GM12865 (cell line): ENCODE measurements at regions not wholly inside any gene's neighbourhood (a gene's known extent, or its start where the extent isn't known, plus 50 kb on each side); places are given as distances from the start of the nearest gene placed in this dataset.

Source experiments
- DNase-seq: peaks from one replicate; pipeline ENCODE4 v3.0.0; 2010; ENCODE audit warnings: low read depth
- H3K4me3 ChIP-seq: 2 replicates; pipeline ENCODE4 v1.5.1; 2011; ENCODE audit warnings: mild to moderate bottlenecking, low read depth, low read length, control low read depth
- TF ChIP-seq, protein P1 (sequence below): IDR thresholded peaks from 2 replicates; pipeline ENCODE4 v1.5.1; 2011; ENCODE audit warnings: low read length, control low read depth, low read depth, inconsistent platforms; ENCODE audit not compliant: insufficient read depth; ENCODE audit errors: missing control alignments

- TF ChIP-seq, protein P1, sequence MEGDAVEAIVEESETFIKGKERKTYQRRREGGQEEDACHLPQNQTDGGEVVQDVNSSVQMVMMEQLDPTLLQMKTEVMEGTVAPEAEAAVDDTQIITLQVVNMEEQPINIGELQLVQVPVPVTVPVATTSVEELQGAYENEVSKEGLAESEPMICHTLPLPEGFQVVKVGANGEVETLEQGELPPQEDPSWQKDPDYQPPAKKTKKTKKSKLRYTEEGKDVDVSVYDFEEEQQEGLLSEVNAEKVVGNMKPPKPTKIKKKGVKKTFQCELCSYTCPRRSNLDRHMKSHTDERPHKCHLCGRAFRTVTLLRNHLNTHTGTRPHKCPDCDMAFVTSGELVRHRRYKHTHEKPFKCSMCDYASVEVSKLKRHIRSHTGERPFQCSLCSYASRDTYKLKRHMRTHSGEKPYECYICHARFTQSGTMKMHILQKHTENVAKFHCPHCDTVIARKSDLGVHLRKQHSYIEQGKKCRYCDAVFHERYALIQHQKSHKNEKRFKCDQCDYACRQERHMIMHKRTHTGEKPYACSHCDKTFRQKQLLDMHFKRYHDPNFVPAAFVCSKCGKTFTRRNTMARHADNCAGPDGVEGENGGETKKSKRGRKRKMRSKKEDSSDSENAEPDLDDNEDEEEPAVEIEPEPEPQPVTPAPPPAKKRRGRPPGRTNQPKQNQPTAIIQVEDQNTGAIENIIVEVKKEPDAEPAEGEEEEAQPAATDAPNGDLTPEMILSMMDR = no peak
- no peak overlapping the region for H3K4me3 ChIP-seq
- DNase-seq = no peak
Observed at GRCh38 chr1:93815366-93816110, 63.5 kb downstream of the DNTTIP2 start.

GRCh38 chr1:93814795-93815340 lies 64.1 kb downstream of the DNTTIP2 start:
- no peak for DNase-seq
- TF ChIP-seq, protein P1 = no peak
- no peak overlapping the region for H3K4me3 ChIP-seq

DNA sequence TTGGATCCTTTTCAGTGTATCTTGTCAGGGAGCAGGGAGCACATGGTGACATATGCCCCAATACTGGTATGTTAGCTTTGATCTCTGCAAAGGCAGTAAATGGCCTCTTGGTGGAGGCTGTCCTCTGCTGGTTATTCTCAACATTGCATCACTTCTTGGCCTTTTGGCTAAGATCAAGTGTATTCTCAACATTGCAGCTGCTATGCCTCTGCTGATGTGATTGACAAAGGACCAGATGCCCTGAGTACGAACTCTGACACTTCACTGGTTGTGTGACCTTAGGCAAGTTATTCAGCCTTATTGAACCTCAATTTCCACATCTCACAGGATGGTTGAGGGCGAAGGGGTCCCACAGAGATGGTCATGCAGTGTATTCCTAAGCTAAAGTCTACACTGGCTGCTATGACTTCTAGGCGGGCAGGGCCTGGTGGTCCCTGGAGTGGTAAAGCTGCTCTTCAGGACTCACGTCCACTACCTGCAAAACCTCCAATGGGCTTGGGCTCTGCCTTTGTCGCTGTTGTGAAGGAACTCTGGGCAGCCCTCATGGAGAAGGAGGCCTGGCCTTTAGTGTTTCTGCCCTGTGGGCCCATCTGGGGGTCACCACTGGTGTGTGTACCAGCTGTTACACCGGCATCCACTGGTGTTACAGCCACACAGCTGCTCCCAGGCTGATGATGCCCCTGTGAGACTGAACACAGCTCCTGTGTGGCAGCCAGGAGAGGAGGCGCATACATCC lies 64.8 kb downstream of the DNTTIP2 start:
- no peak overlapping the region for H3K4me3 ChIP-seq
- TF ChIP-seq, protein P1 = peak; percentile 99
- DNase-seq = peak; percentile 81

GRCh38 chr1:93813076-93813475 lies 65.9 kb downstream of the DNTTIP2 start:
- DNase-seq = no peak
- TF ChIP-seq, protein P1 = no peak
- no peak overlapping the region for H3K4me3 ChIP-seq

DNA sequence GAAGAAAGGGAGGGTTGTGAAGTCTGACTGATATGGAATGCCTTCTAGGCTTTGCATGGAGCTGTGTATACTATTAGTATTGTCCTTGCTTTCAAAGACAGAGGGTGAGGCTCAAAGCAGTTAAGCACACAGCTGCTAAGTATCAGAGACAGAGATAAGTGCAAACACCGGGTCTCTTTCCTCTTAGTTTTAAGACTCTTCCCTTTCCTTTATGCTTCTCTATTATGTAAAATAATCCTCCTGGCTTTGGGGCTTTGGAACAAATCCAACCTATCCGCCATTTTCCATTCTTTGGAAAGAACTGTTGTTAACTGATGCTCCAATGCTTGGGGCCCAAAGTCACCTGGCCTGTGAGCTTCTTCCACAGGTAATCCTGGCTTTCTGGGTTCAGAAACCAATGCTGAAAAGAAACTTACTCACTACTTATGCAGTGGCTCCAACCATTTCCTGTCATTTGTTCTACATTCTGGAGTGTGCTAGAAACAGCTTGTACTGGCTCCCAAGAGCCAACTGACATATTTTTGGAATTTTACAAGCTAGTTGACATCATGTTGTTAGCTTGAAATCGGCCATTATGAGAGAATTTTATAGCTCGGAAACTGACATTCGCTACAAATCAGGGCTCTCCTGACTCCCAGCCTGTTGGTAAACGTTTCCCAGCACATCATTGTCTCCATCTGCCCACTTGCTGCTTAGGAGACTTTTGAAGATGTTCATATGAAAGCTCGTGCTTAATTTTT lies 67.5 kb downstream of the DNTTIP2 start:
- TF ChIP-seq, protein P1 = no peak
- no peak for DNase-seq
- no peak overlapping the region for H3K4me3 ChIP-seq

DNA sequence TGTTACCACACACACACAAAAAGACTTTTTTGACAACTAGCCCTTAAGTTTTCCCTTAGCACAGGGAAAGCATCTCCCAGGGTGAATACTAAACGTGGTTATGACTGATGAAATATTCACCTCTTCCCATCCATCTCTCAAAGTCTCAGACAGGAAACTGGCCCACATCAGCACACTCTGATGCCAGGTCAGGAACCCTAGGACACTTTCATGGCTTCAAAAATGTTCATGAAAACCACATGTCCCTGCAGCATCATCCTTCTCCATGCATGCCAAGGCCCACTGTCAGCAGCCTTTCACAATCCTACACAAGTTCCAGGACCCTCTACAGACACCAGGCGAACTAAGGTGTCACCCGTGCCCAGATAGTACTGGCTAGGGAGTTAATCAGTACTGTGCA lies 68.7 kb downstream of the DNTTIP2 start:
- no peak for DNase-seq
- H3K4me3 ChIP-seq = no peak overlapping the region
- TF ChIP-seq, protein P1 = no peak
